ENCODE measurements at regions not wholly inside any gene's neighbourhood (a gene's known extent, or its start where the extent isn't known, plus 50 kb on each side); places are given as distances from the start of the nearest gene placed in this dataset.

DNA sequence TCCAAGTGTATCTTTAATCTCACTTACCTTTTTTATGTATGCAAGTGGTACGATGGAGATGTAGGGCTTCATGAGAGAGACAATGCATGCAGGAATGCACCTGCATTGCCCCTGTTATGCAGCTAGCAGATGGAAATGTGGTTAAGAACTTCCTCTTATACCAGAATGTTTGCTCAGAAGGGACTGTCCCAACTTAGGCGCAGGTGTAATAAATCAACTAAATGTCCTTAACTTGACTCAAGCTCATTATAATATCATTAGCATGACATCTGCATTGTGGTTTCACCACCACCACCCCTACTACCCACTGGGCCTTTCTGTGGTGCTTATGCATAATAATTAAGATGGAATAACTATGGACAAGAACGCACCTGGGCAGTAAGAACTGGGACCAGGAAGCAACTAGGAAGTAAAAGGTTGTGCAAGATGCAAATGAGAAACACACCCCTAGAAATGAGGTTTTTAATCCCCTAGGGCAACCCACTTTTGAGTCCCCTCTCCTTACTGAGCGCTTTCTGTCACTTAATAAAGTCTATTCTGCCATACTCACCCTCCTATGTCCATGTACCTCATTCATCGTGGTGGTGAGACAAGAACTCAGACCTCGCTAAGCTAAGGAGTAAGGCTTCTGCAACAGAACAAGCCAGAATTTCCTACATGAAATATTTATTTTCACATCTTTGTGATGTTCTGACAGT lies 1103.3 kb upstream of the B3GALT2 start:
- no peak for TF ChIP-seq GATA2 (IDR thresholded peaks at IDR 0.05; ENCODE audit: low read depth, low read length)
- no peak for TF ChIP-seq GATA3 (IDR thresholded peaks at IDR 0.05; ENCODE audit: low read depth, low read length)

DNA sequence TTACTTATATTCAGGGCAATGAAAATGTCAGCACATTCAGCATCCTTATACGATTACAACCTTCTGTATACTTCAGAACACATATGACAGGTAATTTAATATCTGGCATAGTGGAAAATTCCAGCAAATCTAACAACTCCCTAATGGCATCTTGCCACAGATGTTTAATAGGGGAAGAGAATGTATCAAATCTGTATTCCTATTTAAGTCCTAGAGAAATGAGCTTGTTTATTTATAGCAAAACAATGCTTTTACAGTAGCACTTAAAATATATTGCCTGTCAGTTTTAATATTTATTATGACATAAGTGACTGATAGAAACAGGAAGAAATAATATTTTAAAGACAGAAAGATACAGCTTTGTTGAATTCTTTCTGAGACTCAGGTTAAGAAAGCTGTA lies 1101.8 kb upstream of the B3GALT2 start:
- TF ChIP-seq GATA3 (IDR thresholded peaks at IDR 0.05; ENCODE audit: low read depth, low read length) (no peak), GATA2 (IDR thresholded peaks at IDR 0.05; ENCODE audit: low read depth, low read length) (no peak)

DNA sequence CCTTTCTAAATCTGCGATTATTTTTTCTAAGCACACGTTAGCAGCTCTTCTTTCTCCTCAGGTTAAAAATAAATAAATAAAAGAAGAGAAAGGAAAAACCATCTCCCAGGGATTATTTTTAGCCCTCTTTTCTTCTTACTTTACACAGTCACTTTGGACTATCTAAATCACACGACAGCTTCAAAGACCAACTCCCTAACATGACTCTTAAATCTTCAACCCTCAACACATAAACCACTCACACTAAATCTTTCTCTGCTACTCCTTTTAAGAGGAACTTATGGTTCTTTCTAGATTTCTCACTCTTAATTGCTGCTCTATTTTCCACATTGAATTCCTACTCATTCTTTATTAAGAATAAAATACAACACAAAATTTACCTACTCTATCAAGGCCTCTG lies 1095.0 kb upstream of the B3GALT2 start:
- TF ChIP-seq GATA3 (IDR thresholded peaks at IDR 0.05; ENCODE audit: low read depth, low read length) = no peak
- TF ChIP-seq GATA2 (IDR thresholded peaks at IDR 0.05; ENCODE audit: low read depth, low read length) = no peak

DNA sequence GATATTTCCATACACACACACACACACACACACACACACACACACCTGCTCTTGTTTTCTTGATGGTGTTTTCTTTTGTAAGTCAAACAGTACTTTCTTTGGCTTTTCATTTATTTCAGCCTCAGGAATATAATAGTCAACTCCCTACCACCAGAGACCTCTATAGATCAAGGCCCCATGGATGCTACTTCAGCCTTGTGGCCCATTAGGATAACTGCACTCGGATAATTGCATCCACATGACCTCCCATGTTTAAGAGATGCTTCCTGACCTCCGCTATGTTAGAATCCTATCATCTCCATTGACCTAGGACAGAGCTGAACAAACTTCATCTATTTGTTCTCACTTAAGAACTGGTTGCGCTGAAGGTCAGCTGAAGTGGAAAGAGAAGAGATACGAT lies 1094.0 kb upstream of the B3GALT2 start:
- TF ChIP-seq GATA2 (IDR thresholded peaks at IDR 0.05; ENCODE audit: low read depth, low read length) (no peak), GATA3 (IDR thresholded peaks at IDR 0.05; ENCODE audit: low read depth, low read length) (no peak)

DNA sequence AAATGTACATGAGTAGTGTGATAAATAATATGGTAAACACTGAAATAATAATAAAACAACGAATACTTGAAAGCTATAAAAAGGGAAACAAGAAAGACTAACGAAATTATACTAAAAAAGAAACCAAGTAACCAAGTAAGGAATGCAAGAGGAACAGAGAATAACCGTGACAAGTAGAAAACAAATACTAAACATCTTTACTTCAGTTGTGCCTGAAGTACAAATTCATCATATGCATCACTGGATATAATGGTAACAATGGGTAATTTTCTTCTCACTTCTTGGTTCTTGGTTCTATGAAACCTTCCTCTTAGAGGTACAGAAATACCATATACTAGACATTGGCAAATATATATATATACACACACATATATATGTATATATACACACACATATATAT lies 1093.6 kb upstream of the B3GALT2 start:
- no peak for TF ChIP-seq GATA2 (IDR thresholded peaks at IDR 0.05; ENCODE audit: low read depth, low read length)
- TF ChIP-seq GATA3 (IDR thresholded peaks at IDR 0.05; ENCODE audit: low read depth, low read length) = no peak

DNA sequence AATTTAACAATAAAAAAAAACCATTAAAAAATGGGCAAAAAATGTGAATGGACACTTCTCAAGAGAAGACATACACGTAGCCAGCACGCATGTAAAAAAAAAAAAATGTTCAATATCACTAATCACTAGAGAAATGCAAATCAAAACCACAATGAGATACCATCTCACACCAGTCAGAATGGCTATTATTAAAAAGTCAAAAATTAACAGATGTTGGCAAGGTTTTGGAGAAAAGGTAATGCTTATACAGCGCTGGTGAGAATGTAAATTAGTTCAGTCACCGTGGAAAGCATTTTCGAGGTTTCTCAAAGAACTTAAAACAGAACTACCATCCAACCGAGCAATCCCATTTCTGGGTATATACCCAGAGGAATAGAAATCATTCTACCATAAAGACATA lies 1091.5 kb upstream of the B3GALT2 start:
- TF ChIP-seq GATA3 (IDR thresholded peaks at IDR 0.05; ENCODE audit: low read depth, low read length) = no peak
- no peak for TF ChIP-seq GATA2 (IDR thresholded peaks at IDR 0.05; ENCODE audit: low read depth, low read length)

DNA sequence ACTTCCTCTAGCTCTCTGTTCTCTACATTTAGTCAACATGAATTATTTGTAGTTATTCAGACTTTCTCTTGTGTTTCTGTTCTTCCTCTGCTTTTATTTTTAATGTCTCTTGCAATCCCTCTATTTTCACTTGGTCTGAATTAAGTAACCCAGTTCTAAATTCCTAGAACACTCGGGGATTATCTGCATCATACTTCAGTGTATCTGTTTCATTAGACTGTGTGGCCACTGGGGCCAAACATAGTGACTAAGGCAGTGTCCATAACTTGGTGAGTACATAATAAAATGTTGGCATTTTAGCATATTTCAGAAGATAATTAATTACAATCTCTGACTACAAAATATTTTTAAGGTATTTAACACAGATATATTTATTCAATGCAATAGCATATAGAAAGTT lies 1087.2 kb upstream of the B3GALT2 start:
- TF ChIP-seq GATA3 (IDR thresholded peaks at IDR 0.05; ENCODE audit: low read depth, low read length) (no peak), GATA2 (IDR thresholded peaks at IDR 0.05; ENCODE audit: low read depth, low read length) (no peak)

DNA sequence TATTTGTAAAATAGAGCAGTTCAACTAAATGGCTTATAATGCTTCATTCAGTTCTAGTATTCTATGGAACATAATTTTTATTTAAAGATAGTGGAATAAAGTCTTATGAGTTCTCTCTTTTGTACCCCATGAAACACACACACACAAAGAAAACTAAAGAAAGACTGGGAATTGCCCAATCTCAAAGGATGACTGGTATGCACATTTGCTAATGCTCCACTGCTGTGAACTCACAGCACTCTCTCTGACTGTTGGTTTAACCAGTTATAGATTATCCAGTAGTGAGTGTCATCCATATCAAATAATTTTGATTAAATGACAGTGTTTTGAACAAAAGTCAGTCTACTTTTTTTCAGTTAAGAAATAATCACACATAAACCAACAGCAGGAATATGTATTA lies 1082.4 kb upstream of the B3GALT2 start:
- no peak for TF ChIP-seq GATA2 (IDR thresholded peaks at IDR 0.05; ENCODE audit: low read depth, low read length)
- no peak for TF ChIP-seq GATA3 (IDR thresholded peaks at IDR 0.05; ENCODE audit: low read depth, low read length)

DNA sequence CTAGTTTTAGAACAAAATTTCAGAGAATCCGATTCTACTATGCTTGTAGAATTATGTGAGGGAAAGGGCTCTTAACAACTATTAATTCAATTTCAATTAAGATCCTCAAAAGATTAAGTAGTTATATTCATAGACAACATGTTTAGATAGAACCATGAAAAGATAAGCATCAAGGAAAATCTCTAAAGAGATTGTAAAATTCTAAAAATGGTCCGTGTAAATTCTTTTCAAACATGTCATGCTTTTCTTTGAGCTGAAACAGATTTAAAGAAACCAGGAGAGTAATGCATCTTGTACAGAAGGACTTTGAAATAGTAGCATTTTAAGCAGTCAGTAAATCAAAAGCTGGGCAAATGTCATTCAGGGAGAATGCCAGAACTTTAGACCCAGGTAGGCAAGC lies 1080.6 kb upstream of the B3GALT2 start:
- TF ChIP-seq GATA3 (IDR thresholded peaks at IDR 0.05; ENCODE audit: low read depth, low read length) = no peak
- TF ChIP-seq GATA2 (IDR thresholded peaks at IDR 0.05; ENCODE audit: low read depth, low read length) = no peak

DNA sequence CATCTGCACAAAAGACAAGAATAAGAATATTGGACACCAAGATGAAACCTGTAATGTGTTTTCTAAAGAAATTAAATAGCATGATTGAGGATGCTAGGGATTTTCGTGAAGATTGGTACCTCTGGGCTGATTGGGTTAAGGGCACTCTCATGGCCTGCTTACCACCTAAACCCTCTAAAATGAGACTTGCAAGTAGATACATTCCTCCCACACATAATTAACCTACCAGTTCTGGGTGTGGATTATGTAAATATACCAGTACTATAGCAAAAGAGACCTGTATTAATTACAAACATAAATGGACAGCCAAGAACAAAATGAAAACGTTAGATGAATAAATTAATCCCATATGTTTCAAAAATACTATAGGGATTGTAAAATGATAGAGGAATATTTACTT lies 1069.6 kb upstream of the B3GALT2 start:
- TF ChIP-seq GATA2 (IDR thresholded peaks at IDR 0.05; ENCODE audit: low read depth, low read length) = no peak
- no peak for TF ChIP-seq GATA3 (IDR thresholded peaks at IDR 0.05; ENCODE audit: low read depth, low read length)

DNA sequence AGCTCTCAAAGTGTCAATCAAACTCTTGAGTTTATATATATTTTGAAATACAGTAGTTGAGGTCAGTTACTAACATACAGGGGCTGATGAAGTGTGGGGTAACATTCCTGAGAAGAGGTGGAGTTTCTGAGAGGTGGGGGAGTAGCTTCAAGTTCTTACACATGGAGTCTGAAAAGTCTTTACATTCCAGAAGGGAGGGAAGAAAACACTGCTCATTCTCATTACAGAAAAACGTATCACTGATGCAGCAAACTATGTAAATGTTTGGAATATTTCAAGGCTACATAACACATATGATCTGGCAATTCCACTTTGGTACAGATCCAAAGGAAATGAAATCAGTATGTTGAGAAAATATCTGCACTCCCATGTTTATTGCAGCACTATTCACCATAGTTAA lies 1065.8 kb upstream of the B3GALT2 start:
- TF ChIP-seq GATA3 (IDR thresholded peaks at IDR 0.05; ENCODE audit: low read depth, low read length) (no peak), GATA2 (IDR thresholded peaks at IDR 0.05; ENCODE audit: low read depth, low read length) (no peak)

DNA sequence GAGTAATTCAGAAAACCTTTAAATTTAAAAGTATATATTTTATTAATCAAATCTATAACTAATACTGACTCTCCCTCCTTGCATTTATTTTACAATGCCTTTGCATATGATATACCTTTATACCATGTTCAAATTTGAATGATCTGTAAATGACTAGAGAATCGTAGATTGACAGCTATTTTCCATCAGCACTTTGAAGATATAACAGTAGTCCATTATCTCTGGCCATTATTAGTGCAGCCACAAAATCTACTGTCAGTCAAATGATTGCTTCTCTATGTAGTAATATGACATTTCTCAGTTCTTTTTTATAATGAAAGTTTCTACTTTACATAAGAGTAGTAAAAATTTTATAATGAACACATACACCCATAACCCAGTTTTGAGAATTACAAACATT lies 1054.8 kb upstream of the B3GALT2 start:
- TF ChIP-seq GATA2 (IDR thresholded peaks at IDR 0.05; ENCODE audit: low read depth, low read length) (no peak), GATA3 (IDR thresholded peaks at IDR 0.05; ENCODE audit: low read depth, low read length) (no peak)

DNA sequence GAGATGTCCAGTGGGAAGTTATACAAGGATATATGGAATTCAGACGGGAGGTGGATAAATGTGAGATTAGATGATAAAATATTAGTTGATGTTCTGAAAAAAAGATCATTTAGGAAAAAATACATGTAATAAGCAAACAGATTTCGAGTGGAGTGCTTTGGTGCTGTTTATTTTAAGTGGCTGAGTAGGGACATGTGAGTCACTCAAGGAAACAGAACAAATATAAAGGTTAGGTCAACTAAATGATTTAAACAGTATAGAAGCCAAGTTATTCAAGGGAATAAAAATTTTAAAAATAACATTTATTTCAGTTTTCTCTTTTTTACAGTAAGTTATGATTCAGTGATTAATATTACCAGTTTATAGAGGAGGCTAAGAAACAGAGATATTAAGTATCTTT lies 1046.7 kb upstream of the B3GALT2 start:
- TF ChIP-seq GATA2 (IDR thresholded peaks at IDR 0.05; ENCODE audit: low read depth, low read length) (no peak), GATA3 (IDR thresholded peaks at IDR 0.05; ENCODE audit: low read depth, low read length) (no peak)

DNA sequence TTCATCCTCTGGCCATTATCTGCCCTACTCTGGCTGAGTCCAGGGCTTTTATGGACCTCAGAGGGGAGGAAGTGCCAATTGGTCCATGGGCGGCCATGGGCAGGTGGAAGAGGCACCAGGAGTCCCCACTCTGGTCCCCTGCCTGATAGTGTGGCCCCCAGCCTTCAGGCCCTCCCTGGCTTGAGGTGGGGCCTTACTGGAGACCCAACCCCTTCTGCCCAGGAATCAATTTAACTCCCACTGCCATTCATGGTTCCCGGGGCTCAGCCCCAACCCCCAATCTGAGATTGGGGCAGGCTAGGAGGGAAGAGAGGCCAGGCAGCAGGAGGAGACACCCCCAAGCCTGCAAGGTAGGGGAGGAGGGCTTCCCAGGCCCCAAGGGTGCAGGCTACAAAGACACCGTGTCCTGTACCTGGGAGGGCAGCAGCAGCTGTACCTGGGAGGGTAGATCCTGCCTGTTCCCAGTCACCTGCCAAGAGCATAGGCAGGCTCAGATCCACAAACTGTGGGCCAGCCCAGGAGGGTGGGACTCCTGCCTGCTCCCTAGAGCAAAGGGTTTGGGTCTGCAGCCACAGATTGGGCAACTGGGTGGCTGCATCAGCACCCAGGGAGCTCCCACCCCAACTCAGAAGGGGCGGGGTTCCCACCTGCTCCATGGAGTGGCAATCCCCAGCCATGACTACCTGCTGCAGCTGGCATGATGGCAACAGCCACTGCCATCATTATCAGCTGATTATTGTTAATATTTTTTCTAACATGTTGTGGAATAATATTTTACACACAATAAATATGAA lies 1044.1 kb upstream of the B3GALT2 start:
- TF ChIP-seq GATA3 (IDR thresholded peaks at IDR 0.05; ENCODE audit: low read depth, low read length) = no peak
- no peak for TF ChIP-seq GATA2 (IDR thresholded peaks at IDR 0.05; ENCODE audit: low read depth, low read length)

DNA sequence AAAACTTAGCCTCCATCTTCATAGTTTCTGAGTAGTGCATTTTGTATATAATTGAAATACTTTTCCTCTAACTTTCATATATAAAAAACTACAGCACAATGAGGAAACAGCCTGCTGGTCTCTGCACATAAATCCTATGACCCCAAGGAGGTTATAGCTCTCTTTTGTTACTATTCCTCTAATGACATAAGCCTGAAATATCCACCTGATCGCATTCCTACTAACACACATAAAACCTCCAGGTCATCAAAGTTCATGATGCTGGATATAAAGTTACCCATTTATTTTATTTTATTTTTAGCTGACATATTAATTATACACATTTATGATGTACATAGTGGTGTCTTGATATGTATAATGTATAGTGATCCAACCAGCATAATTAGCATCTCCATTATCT lies 1042.0 kb upstream of the B3GALT2 start:
- TF ChIP-seq GATA2 (IDR thresholded peaks at IDR 0.05; ENCODE audit: low read depth, low read length) = no peak
- no peak for TF ChIP-seq GATA3 (IDR thresholded peaks at IDR 0.05; ENCODE audit: low read depth, low read length)
